HepG2 (cell line): ENCODE measurements at regions not wholly inside any gene's neighbourhood (a gene's known extent, or its start where the extent isn't known, plus 50 kb on each side); places are given as distances from the start of the nearest gene placed in this dataset.
A peak's percentile ranks its signal among the peaks of the same experiment; 100 is the strongest.
"Not testable (repeated sequence)": the region's sequence is repeated elsewhere in the genome, so short reads cannot be mapped to it uniquely, and the experiment has no call there.

Experiments used
- ARNTL ChIP-seq: sonication (generic); formaldehyde crosslinking; IDR thresholded peaks from 2 replicates; pipeline ENCODE4 v1.4.0; 2020; ENCODE audit warnings: mild to moderate bottlenecking, missing genetic modification reagents
- ATF3 ChIP-seq: sonication (generic); formaldehyde crosslinking; IDR thresholded peaks from 2 replicates; pipeline ENCODE4 v1.4.0; 2020; ENCODE audit warnings: missing genetic modification reagents
- BRD4 ChIP-seq: sonication (generic); formaldehyde crosslinking; IDR thresholded peaks from 2 replicates; pipeline ENCODE4 v1.4.0; 2020; ENCODE audit warnings: missing genetic modification reagents
- FOXA1 ChIP-seq, 2 experiments: fragments of 450-650 bp in 1 of 2; sonication (generic) in 1 of 2; formaldehyde crosslinking in 1 of 2; IDR thresholded peaks; 2 replicates each; pipeline versions ENCODE4 v1.4.0 to v1.6.1; 2016 to 2020; ENCODE audit warnings: missing genetic modification reagents in 1 of 2
- FOXK1 ChIP-seq: sonication (generic); formaldehyde crosslinking; IDR thresholded peaks from 2 replicates; pipeline ENCODE4 v1.4.0; 2020; ENCODE audit warnings: low read depth, missing genetic modification reagents, borderline replicate concordance
- FOXO1 ChIP-seq: sonication (generic); formaldehyde crosslinking; IDR thresholded peaks from 2 replicates; pipeline ENCODE4 v1.4.0; 2020; ENCODE audit warnings: missing genetic modification reagents
- KDM3A ChIP-seq: IDR thresholded peaks from 2 replicates; pipeline ENCODE4 v1.6.1; 2018; ENCODE audit warnings: low read depth, missing compliant biosample characterization
- MAFK ChIP-seq, 2 experiments: IDR thresholded peaks in 1 of 2; conservative IDR thresholded peaks in 1 of 2; 2 replicates each; pipeline ENCODE4 v1.6.1; 2011; ENCODE audit warnings: improper control_type of control experiment in 2 of 2, low read length in 2 of 2
- MXD3 ChIP-seq: IDR thresholded peaks from 2 replicates; pipeline ENCODE4 v1.6.1; 2016; ENCODE audit warnings: mild to moderate bottlenecking, missing biosample characterization, missing genetic modification reagents
- NBN ChIP-seq: fragments of 450-650 bp; conservative IDR thresholded peaks from 2 replicates; pipeline ENCODE4 v1.6.1; 2017
- RBFOX2 ChIP-seq: fragments of 200-400 bp; formaldehyde crosslinking; IDR thresholded peaks from 2 replicates; pipeline ENCODE4 v1.6.1; 2017; ENCODE audit warnings: low read depth, mild to moderate bottlenecking, low read length
- SIX4 ChIP-seq: sonication (generic); formaldehyde crosslinking; IDR thresholded peaks from 2 replicates; pipeline ENCODE4 v1.4.0; 2020; ENCODE audit warnings: missing genetic modification reagents
- TSC22D2 ChIP-seq: sonication (generic); formaldehyde crosslinking; IDR thresholded peaks from 2 replicates; pipeline ENCODE4 v1.5.1; 2020; ENCODE audit warnings: missing genetic modification reagents, mild to moderate bottlenecking, borderline replicate concordance
- YEATS4 ChIP-seq: sonication (generic); formaldehyde crosslinking; IDR thresholded peaks from 2 replicates; pipeline ENCODE4 v1.4.0; 2020; ENCODE audit warnings: missing genetic modification reagents, borderline replicate concordance
- ZNF644 ChIP-seq: IDR thresholded peaks from 2 replicates; pipeline ENCODE4 v1.6.1; 2016; ENCODE audit warnings: low read depth
- ZNF709 ChIP-seq: sonication (generic); formaldehyde crosslinking; IDR thresholded peaks from 2 replicates; pipeline ENCODE4 v1.5.0; 2020; ENCODE audit warnings: mild to moderate bottlenecking, missing genetic modification reagents
- ZNF792 ChIP-seq: IDR thresholded peaks from 2 replicates; pipeline ENCODE4 v1.6.1; 2016
- ZSCAN9 ChIP-seq: IDR thresholded peaks from 2 replicates; pipeline ENCODE4 v1.6.1; 2016; ENCODE audit warnings: borderline replicate concordance
- TF ChIP-seq, protein P1 (sequence below): sonication (generic); formaldehyde crosslinking; IDR thresholded peaks from 2 replicates; pipeline ENCODE4 v1.4.0; 2020; ENCODE audit warnings: mild to moderate bottlenecking, missing genetic modification reagents
- TF ChIP-seq, protein P2 (sequence below): IDR thresholded peaks from 2 replicates; pipeline ENCODE4 v1.6.1; 2016
- TF ChIP-seq, protein P3 (sequence below): sonication (generic); formaldehyde crosslinking; IDR thresholded peaks from 2 replicates; pipeline ENCODE4 v1.4.0; 2020; ENCODE audit warnings: missing genetic modification reagents, mild to moderate bottlenecking, borderline replicate concordance
- TF ChIP-seq, protein P4 (sequence below): sonication (generic); formaldehyde crosslinking; IDR thresholded peaks from 2 replicates; pipeline ENCODE4 v1.4.0; 2020; ENCODE audit warnings: missing genetic modification reagents, borderline replicate concordance

GRCh38 chr16:21512280-21513192 lies 86.8 kb upstream of the METTL9 start (continued):
- TF ChIP-seq NBN, result 0 out of 2 replicates have a peak, but pooled peaks have one; percentile 78
- peak; percentile 10 to 46; a peak in 3 of 4 replicates for TF ChIP-seq MAFK (conservative IDR thresholded peaks at IDR 0.05 in 1 of 2, IDR thresholded peaks at IDR 0.05 in 1 of 2; ENCODE audit: low read length in 2 of 2)
- peak; percentile 94 for TF ChIP-seq FOXK1 (CRISPR knock-in tag)
- TF ChIP-seq, protein P1, sequence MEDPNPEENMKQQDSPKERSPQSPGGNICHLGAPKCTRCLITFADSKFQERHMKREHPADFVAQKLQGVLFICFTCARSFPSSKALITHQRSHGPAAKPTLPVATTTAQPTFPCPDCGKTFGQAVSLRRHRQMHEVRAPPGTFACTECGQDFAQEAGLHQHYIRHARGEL (CRISPR knock-in tag), result 0 out of 2 replicates have a peak, but pooled peaks have one; percentile 61
- TF ChIP-seq ZNF792, result peak; percentile 92
- peak; percentile 42; the same call in 1 of the 2 replicates for TF ChIP-seq ZNF709
- peak; percentile 63; the same call in 1 of the 2 replicates for TF ChIP-seq ZNF644 (CRISPR knock-in tag)
- peak; percentile 92 for TF ChIP-seq SIX4 (CRISPR knock-in tag)
- peak; percentile 13; the same call in 1 of the 2 replicates for TF ChIP-seq BRD4 (CRISPR knock-in tag)
- peak; percentile 64 for TF ChIP-seq ATF3 (CRISPR knock-in tag)
- TF ChIP-seq ARNTL (CRISPR knock-in tag), result peak; percentile 88
- TF ChIP-seq RBFOX2, result peak; percentile 14
- TF ChIP-seq, protein P2, sequence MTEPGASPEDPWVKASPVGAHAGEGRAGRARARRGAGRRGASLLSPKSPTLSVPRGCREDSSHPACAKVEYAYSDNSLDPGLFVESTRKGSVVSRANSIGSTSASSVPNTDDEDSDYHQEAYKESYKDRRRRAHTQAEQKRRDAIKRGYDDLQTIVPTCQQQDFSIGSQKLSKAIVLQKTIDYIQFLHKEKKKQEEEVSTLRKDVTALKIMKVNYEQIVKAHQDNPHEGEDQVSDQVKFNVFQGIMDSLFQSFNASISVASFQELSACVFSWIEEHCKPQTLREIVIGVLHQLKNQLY (CRISPR knock-in tag), result peak; percentile 95
- TF ChIP-seq FOXA1 (IDR thresholded peaks at IDR 0.05), result not testable (repeated sequence)
- TF ChIP-seq FOXA1 (CRISPR knock-in tag; IDR thresholded peaks at IDR 0.05), result peak; percentile 10
- TF ChIP-seq, protein P3, sequence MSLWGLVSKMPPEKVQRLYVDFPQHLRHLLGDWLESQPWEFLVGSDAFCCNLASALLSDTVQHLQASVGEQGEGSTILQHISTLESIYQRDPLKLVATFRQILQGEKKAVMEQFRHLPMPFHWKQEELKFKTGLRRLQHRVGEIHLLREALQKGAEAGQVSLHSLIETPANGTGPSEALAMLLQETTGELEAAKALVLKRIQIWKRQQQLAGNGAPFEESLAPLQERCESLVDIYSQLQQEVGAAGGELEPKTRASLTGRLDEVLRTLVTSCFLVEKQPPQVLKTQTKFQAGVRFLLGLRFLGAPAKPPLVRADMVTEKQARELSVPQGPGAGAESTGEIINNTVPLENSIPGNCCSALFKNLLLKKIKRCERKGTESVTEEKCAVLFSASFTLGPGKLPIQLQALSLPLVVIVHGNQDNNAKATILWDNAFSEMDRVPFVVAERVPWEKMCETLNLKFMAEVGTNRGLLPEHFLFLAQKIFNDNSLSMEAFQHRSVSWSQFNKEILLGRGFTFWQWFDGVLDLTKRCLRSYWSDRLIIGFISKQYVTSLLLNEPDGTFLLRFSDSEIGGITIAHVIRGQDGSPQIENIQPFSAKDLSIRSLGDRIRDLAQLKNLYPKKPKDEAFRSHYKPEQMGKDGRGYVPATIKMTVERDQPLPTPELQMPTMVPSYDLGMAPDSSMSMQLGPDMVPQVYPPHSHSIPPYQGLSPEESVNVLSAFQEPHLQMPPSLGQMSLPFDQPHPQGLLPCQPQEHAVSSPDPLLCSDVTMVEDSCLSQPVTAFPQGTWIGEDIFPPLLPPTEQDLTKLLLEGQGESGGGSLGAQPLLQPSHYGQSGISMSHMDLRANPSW (CRISPR knock-in tag), result 0 out of 2 replicates have a peak, but pooled peaks have one; percentile 80
- TF ChIP-seq MXD3 (CRISPR knock-in tag), result peak; percentile 78
- TF ChIP-seq, protein P4, sequence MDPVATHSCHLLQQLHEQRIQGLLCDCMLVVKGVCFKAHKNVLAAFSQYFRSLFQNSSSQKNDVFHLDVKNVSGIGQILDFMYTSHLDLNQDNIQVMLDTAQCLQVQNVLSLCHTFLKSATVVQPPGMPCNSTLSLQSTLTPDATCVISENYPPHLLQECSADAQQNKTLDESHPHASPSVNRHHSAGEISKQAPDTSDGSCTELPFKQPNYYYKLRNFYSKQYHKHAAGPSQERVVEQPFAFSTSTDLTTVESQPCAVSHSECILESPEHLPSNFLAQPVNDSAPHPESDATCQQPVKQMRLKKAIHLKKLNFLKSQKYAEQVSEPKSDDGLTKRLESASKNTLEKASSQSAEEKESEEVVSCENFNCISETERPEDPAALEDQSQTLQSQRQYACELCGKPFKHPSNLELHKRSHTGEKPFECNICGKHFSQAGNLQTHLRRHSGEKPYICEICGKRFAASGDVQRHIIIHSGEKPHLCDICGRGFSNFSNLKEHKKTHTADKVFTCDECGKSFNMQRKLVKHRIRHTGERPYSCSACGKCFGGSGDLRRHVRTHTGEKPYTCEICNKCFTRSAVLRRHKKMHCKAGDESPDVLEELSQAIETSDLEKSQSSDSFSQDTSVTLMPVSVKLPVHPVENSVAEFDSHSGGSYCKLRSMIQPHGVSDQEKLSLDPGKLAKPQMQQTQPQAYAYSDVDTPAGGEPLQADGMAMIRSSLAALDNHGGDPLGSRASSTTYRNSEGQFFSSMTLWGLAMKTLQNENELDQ, result peak; percentile 63; the same call in 1 of the 2 replicates
- TF ChIP-seq ZSCAN9 (CRISPR knock-in tag), result peak; percentile 94; the same call in 1 of the 2 replicates
- peak; percentile 81; the same call in 1 of the 2 replicates for TF ChIP-seq TSC22D2 (CRISPR knock-in tag)
- peak; percentile 98 for TF ChIP-seq KDM3A
- peak; percentile 90 for TF ChIP-seq YEATS4 (CRISPR knock-in tag)
- TF ChIP-seq FOXO1 (CRISPR knock-in tag), result peak; percentile 76
